OCI-LY1 (cell line): ENCODE measurements at regions not wholly inside any gene's neighbourhood (a gene's known extent, or its start where the extent isn't known, plus 50 kb on each side); places are given as distances from the start of the nearest gene placed in this dataset.

Experiments used
- EZH2 ChIP-seq: fragments of 200-600 bp; sonication (generic), shearing (Covaris generic); IDR thresholded peaks from 2 replicates; pipeline ENCODE4 v1.8.0; 2017; ENCODE audit warnings: borderline replicate concordance, mixed run types, mild to moderate bottlenecking, antibody characterized with exemption, low read length, moderate library complexity, mixed read lengths
- TF ChIP-seq, protein P1 (sequence below): fragments of 200-600 bp; sonication (generic), shearing (Covaris generic); IDR thresholded peaks from 2 replicates; pipeline ENCODE4 v1.5.1; 2017; ENCODE audit warnings: mild to moderate bottlenecking, antibody characterized with exemption, low read length, moderate library complexity, mixed read lengths

DNA sequence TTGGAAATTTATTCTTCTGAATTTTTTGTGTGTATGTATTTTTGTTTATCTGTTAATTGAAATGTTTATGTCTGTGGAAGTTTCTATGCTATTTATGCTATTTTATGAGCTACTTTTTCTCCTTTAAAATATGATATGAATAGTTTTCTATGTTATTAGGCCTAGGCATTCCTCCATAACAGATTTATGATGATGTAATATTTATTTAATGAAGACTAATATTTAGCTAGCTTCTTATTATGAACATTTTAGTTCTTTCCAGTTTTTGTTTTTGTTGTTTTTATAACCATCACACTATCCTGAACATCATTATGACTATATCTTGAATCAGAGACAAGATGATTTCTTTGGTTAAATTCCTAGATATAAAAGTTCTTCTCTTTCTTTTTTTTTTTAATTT lies 70.7 kb downstream of the P2RY1 start:
- TF ChIP-seq, protein P1, sequence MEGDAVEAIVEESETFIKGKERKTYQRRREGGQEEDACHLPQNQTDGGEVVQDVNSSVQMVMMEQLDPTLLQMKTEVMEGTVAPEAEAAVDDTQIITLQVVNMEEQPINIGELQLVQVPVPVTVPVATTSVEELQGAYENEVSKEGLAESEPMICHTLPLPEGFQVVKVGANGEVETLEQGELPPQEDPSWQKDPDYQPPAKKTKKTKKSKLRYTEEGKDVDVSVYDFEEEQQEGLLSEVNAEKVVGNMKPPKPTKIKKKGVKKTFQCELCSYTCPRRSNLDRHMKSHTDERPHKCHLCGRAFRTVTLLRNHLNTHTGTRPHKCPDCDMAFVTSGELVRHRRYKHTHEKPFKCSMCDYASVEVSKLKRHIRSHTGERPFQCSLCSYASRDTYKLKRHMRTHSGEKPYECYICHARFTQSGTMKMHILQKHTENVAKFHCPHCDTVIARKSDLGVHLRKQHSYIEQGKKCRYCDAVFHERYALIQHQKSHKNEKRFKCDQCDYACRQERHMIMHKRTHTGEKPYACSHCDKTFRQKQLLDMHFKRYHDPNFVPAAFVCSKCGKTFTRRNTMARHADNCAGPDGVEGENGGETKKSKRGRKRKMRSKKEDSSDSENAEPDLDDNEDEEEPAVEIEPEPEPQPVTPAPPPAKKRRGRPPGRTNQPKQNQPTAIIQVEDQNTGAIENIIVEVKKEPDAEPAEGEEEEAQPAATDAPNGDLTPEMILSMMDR, result no peak
- no peak for TF ChIP-seq EZH2
